Liver (tissue), 7 donors: ENCODE measurements at regions not wholly inside any gene's neighbourhood (a gene's known extent, or its start where the extent isn't known, plus 50 kb on each side); places are given as distances from the start of the nearest gene placed in this dataset.

Experiments used
- DNase-seq: peaks from one replicate; pipeline ENCODE4 v3.0.0-alpha.2; 2017; ENCODE audit warnings: low spot score
- H3K27ac ChIP-seq, 2 donors: one replicate each; pipeline ENCODE4 v1.7.0; 2013; ENCODE audit warnings: inconsistent platforms in 2 of 2, low read length in 2 of 2, control low read depth in 1 of 2, low read depth in 1 of 2, mild to moderate bottlenecking in 1 of 2
- H3K27me3 ChIP-seq, 4 donors: one replicate each; pipeline versions ENCODE4 v1.6.1 to v1.7.0; 2013; ENCODE audit warnings: low read length in 3 of 4, inconsistent platforms in 1 of 4, mild to moderate bottlenecking in 1 of 4, moderate library complexity in 1 of 4; ENCODE audit not compliant: control insufficient read depth in 4 of 4, insufficient read depth in 4 of 4
- H3K36me3 ChIP-seq, 4 donors: one replicate each; pipeline versions ENCODE4 v1.6.1 to v1.7.0; 2013; ENCODE audit warnings: low read length in 3 of 4, mild to moderate bottlenecking in 3 of 4, low read depth in 1 of 4, moderate library complexity in 1 of 4; ENCODE audit not compliant: control insufficient read depth in 4 of 4, insufficient read depth in 3 of 4
- H3K4me1 ChIP-seq, 4 donors: one replicate each; pipeline versions ENCODE4 v1.6.1 to v1.7.0; 2013; ENCODE audit warnings: low read length in 3 of 4, mild to moderate bottlenecking in 3 of 4, moderate library complexity in 1 of 4; ENCODE audit not compliant: control insufficient read depth in 4 of 4, insufficient read depth in 4 of 4
- H3K4me3 ChIP-seq, 3 donors: one replicate each; pipeline versions ENCODE4 v1.6.1 to v1.7.0; 2013; ENCODE audit warnings: low read length in 3 of 3, control low read depth in 1 of 3, low read depth in 1 of 3, mild to moderate bottlenecking in 1 of 3
- H3K9ac ChIP-seq, 2 donors: one replicate each; pipeline ENCODE4 v1.7.0; 2013; ENCODE audit warnings: low read length in 2 of 2, mild to moderate bottlenecking in 2 of 2, moderate library complexity in 2 of 2, control low read depth in 1 of 2, low read depth in 1 of 2
- H3K9me3 ChIP-seq, 4 donors: one replicate each; pipeline versions ENCODE4 v1.6.1 to v1.7.0; 2013; ENCODE audit warnings: low read length in 3 of 4; ENCODE audit not compliant: control insufficient read depth in 4 of 4
- EGR1 ChIP-seq, 2 donors: IDR thresholded peaks; 2 replicates each; pipeline ENCODE4 v1.6.1; 2016 to 2018; ENCODE audit warnings: antibody characterized with exemption in 2 of 2, low read depth in 2 of 2
- FOXA1 ChIP-seq: IDR thresholded peaks from 2 replicates; pipeline ENCODE4 v1.6.1; 2016; ENCODE audit warnings: antibody characterized with exemption
- FOXA2 ChIP-seq: IDR thresholded peaks from 2 replicates; pipeline ENCODE4 v1.6.1; 2016; ENCODE audit warnings: antibody characterized with exemption
- GABPA ChIP-seq, 2 donors: IDR thresholded peaks in 1 of 2; conservative IDR thresholded peaks in 1 of 2; 2 replicates each; pipeline ENCODE4 v1.6.1; 2016; ENCODE audit warnings: antibody characterized with exemption in 2 of 2, mild to moderate bottlenecking in 1 of 2, moderate library complexity in 1 of 2
- HNF4A ChIP-seq, 2 donors: conservative IDR thresholded peaks; 2 replicates each; pipeline ENCODE4 v1.6.1; 2016; ENCODE audit warnings: antibody characterized with exemption in 2 of 2, mild to moderate bottlenecking in 2 of 2
- HNF4G ChIP-seq: IDR thresholded peaks from 2 replicates; pipeline ENCODE4 v1.6.1; 2016; ENCODE audit warnings: antibody characterized with exemption
- JUND ChIP-seq, 2 donors: IDR thresholded peaks; 2 replicates each; pipeline ENCODE4 v1.6.1; 2016; ENCODE audit warnings: antibody characterized with exemption in 2 of 2
- NR2F2 ChIP-seq: IDR thresholded peaks from 2 replicates; pipeline ENCODE4 v1.6.1; 2016; ENCODE audit warnings: antibody characterized with exemption
- RAD21 ChIP-seq, 2 donors: IDR thresholded peaks; 2 replicates each; pipeline ENCODE4 v1.6.1; 2016; ENCODE audit warnings: antibody characterized with exemption in 2 of 2, mild to moderate bottlenecking in 2 of 2
- RXRA ChIP-seq, 2 donors: IDR thresholded peaks; 2 replicates each; pipeline ENCODE4 v1.6.1; 2017 to 2018; ENCODE audit warnings: antibody characterized with exemption in 2 of 2, mild to moderate bottlenecking in 1 of 2
- SP1 ChIP-seq: IDR thresholded peaks from 2 replicates; pipeline ENCODE4 v1.6.1; 2018; ENCODE audit warnings: antibody characterized with exemption, mild to moderate bottlenecking
- TAF1 ChIP-seq: conservative IDR thresholded peaks from 2 replicates; pipeline ENCODE4 v1.6.1; 2016; ENCODE audit warnings: antibody characterized with exemption, mild to moderate bottlenecking
- YY1 ChIP-seq: IDR thresholded peaks from 2 replicates; pipeline ENCODE4 v1.6.1; 2016; ENCODE audit warnings: antibody characterized with exemption, mild to moderate bottlenecking
- TF ChIP-seq, protein P1 (sequence below): IDR thresholded peaks from 2 replicates; pipeline ENCODE4 v1.6.1; 2016; ENCODE audit warnings: antibody characterized with exemption
- TF ChIP-seq, protein P2 (sequence below): IDR thresholded peaks from 2 replicates; pipeline ENCODE4 v1.6.1; 2016; ENCODE audit warnings: antibody characterized with exemption
- TF ChIP-seq, protein P3 (sequence below): IDR thresholded peaks from 2 replicates; pipeline ENCODE4 v1.6.1; 2016; ENCODE audit warnings: antibody characterized with exemption
- TF ChIP-seq, protein P4 (sequence below): fragments of 150-350 bp; IDR thresholded peaks from 2 replicates; pipeline ENCODE4 v1.5.1; 2017; ENCODE audit warnings: improper control_type of control experiment, low read depth, low read length; ENCODE audit not compliant: missing input control
- donor health status: healthy.
- donor health status: healthy.
- donor health status: healthy.
- donor health status: healthy.

DNA sequence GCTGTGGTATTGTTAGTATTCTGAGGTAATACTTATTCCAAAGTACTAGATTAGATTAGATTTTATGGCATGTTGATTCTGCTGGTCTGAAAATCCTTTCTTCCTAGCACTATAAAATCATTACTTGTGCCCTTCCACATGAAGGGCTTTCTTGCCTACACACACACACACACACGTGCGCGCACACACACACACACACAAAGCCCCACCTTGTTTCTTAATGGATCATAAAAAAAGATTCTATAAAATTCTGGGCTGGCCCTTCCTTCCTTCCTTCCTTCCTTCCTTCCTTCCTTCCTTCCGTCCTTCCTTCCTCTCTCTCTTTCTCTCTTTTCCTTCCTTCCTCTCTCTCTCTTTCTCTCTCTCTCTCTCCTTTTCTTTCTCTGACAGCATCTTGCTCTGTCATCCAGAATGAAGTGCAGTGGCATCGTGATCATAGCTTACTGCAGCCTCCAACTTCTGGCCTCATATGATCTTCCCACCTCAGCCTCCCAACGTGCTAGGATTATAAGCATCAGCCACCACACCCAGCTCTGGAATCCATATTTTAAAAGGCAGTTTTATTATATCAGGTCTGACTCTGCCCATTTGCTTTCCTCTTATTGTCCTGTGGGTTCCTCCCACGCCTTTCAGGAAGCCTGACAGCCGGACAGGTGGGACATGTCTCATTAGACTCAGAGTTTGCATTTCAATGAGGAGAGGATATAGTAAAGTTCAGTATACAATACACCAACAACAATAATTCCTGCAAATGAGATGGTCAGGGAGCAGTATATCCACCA is 321.1 kb downstream of the PIK3C3 start (continued):
- TF ChIP-seq, protein P1, sequence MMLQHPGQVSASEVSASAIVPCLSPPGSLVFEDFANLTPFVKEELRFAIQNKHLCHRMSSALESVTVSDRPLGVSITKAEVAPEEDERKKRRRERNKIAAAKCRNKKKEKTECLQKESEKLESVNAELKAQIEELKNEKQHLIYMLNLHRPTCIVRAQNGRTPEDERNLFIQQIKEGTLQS, result no peak
- no peak for TF ChIP-seq EGR1 (IDR thresholded peaks at IDR 0.05; ENCODE audit: low read depth in 2 of 2)
- no peak for TF ChIP-seq FOXA1

DNA sequence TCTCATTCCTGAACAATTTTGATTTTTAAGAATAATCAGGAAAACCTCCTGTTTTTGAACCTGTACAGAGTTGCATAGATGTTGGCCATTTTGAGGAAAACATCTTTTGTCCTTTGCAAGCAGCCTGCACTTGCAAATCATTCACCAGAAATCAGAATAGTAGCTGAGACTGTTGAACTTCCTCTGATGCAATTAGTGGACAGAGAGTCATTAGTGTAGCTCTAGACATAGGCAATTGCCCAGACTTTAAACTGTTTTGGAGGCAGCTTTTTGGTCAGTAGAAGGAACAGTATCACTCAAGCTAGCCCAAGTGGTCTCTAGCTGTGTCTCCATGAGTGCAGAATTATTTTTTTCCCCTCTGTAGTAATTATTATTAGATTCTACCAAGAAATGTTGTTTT is 326.1 kb downstream of the PIK3C3 start:
- Histone ChIP-seq H3K27me3 (no peaks in the 10 kb centered on the region), H3K27ac (no peak overlapping the region), H3K9ac (no peak overlapping the region), H3K9me3 (no peaks in the 10 kb centered on the region), H3K4me1 (no peaks in the 10 kb centered on the region), H3K4me3 (no peak overlapping the region), H3K36me3 (peaks cover 0 to 2% (median 0%) of the 10 kb centered on the region in 4 donors)
- TF ChIP-seq RAD21 (IDR thresholded peaks at IDR 0.05) (no peak), JUND (IDR thresholded peaks at IDR 0.05) (no peak), SP1 (no peak), EGR1 (IDR thresholded peaks at IDR 0.05; ENCODE audit: low read depth in 2 of 2) (no peak), GABPA (IDR thresholded peaks at IDR 0.05 in 1 of 2, conservative IDR thresholded peaks at IDR 0.05 in 1 of 2) (no peak), RXRA (IDR thresholded peaks at IDR 0.05) (no peak), HNF4G (no peak), NR2F2 (no peak), FOXA1 (no peak), TAF1 (no peak), YY1 (no peak), FOXA2 (no peak)
- TF ChIP-seq, protein P2, sequence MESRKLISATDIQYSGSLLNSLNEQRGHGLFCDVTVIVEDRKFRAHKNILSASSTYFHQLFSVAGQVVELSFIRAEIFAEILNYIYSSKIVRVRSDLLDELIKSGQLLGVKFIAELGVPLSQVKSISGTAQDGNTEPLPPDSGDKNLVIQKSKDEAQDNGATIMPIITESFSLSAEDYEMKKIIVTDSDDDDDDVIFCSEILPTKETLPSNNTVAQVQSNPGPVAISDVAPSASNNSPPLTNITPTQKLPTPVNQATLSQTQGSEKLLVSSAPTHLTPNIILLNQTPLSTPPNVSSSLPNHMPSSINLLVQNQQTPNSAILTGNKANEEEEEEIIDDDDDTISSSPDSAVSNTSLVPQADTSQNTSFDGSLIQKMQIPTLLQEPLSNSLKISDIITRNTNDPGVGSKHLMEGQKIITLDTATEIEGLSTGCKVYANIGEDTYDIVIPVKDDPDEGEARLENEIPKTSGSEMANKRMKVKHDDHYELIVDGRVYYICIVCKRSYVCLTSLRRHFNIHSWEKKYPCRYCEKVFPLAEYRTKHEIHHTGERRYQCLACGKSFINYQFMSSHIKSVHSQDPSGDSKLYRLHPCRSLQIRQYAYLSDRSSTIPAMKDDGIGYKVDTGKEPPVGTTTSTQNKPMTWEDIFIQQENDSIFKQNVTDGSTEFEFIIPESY, result no peak
- TF ChIP-seq, protein P3, sequence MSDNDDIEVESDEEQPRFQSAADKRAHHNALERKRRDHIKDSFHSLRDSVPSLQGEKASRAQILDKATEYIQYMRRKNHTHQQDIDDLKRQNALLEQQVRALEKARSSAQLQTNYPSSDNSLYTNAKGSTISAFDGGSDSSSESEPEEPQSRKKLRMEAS, result no peak
- TF ChIP-seq, protein P1, result no peak
- DNase-seq, result no peak

DNA sequence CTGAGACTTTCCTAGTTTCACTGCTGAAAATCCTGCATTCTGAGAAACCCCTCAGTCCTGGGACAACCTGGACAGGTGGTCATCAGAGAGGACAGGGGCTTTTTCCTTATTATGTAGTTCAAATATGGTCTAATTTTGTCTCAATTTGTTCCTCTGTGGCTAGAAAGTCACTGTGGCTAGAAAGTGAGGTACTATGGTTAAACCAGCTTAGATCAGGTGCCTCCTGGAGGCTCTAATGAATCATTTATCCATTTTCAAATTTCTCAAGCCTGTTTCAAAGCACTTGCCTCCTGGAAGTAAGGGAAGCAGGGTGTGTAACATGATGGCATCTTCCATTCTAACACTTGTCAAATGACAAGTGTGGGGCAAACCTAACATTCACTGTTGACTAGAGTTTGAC is 326.8 kb downstream of the PIK3C3 start:
- no peak overlapping the region for H3K4me3 ChIP-seq
- no peaks in the 10 kb centered on the region for H3K27me3 ChIP-seq
- no peaks in the 10 kb centered on the region for H3K9me3 ChIP-seq
- no peak overlapping the region for H3K9ac ChIP-seq
- H3K27ac ChIP-seq, result no peak overlapping the region
- no peak for TF ChIP-seq HNF4A (conservative IDR thresholded peaks at IDR 0.05)
- TF ChIP-seq, protein P3, result no peak
- TF ChIP-seq, protein P4, sequence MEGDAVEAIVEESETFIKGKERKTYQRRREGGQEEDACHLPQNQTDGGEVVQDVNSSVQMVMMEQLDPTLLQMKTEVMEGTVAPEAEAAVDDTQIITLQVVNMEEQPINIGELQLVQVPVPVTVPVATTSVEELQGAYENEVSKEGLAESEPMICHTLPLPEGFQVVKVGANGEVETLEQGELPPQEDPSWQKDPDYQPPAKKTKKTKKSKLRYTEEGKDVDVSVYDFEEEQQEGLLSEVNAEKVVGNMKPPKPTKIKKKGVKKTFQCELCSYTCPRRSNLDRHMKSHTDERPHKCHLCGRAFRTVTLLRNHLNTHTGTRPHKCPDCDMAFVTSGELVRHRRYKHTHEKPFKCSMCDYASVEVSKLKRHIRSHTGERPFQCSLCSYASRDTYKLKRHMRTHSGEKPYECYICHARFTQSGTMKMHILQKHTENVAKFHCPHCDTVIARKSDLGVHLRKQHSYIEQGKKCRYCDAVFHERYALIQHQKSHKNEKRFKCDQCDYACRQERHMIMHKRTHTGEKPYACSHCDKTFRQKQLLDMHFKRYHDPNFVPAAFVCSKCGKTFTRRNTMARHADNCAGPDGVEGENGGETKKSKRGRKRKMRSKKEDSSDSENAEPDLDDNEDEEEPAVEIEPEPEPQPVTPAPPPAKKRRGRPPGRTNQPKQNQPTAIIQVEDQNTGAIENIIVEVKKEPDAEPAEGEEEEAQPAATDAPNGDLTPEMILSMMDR, result no peak
- TF ChIP-seq NR2F2, result no peak
- TF ChIP-seq SP1, result no peak
- TF ChIP-seq FOXA1, result no peak
- no peak for TF ChIP-seq YY1
- TF ChIP-seq FOXA2, result no peak
- no peak for TF ChIP-seq HNF4G
- no peak for TF ChIP-seq JUND (IDR thresholded peaks at IDR 0.05)
- TF ChIP-seq, protein P2, result no peak
- DNase-seq, result no peak
- peaks cover 0 to 2% (median 0%) of the 10 kb centered on the region in 4 donors for H3K36me3 ChIP-seq
- no peaks in the 10 kb centered on the region for H3K4me1 ChIP-seq
